ENCODE measurements at regions not wholly inside any gene's neighbourhood (a gene's known extent, or its start where the extent isn't known, plus 50 kb on each side); places are given as distances from the start of the nearest gene placed in this dataset.

DNA sequence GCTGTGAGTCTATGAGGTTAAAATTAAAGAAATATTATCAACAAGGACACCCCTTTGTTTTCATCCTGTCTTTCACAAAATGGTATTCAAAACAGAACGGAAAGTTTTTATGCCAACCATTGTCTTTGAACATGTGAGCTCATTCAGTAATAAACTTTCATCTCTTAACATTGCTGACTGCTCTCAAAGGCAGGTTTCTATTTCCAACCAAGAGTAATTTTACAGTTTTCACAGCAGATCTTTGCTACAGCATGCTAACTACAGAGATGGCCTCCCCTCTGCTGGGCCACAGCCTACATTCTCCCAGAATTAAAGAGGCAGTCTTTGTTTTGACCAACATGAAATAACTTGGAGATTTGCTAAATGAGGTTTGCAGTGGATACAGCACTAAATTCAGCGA lies 101.5 kb downstream of the DMRT2 start:
- DNase-seq (ENCODE audit: low read depth, low spot score), result no peak

DNA sequence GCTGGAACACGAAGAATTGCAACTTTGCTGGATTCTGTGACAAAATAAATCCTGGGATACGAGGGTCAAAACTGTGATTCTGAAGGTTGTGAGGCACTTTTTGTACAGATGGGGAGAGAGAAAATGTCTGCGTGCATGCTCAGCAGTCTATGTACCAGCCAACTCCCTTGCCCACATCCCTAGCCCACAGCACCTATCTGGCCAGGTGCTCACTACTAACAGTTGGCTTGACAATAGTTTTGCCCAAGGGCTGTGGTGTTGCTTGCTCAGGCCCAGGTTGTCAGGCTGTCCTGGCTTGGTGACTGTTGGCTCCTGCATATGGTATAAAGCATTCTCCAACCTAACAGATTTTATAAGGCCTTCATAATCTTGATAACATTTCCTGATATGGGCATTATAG lies 102.0 kb downstream of the DMRT2 start:
- no peaks in the 10 kb centered on the region for H3K4me1 ChIP-seq (ENCODE audit: insufficient read depth, insufficient read length)
- no peaks in the 10 kb centered on the region for H3K9me3 ChIP-seq (ENCODE audit: insufficient read depth, low read length)
- DNase-seq (ENCODE audit: low read depth, low spot score), result no peak
- H3K4me3 ChIP-seq (ENCODE audit: insufficient read length, low read depth), result no peak overlapping the region
- H3K36me3 ChIP-seq (ENCODE audit: insufficient read depth, insufficient read length, low read length), result no peaks in the 10 kb centered on the region
- no peak for TF ChIP-seq SUZ12 (IDR thresholded peaks at IDR 0.05; ENCODE audit: extremely low read depth, insufficient read depth, insufficient read length)
- TF ChIP-seq ZNF274 (IDR thresholded peaks at IDR 0.05; ENCODE audit: low read depth, low read length), result no peak
- TF ChIP-seq YY1 (IDR thresholded peaks at IDR 0.05; ENCODE audit: insufficient read depth, insufficient read length), result no peak
- H3K9ac ChIP-seq (ENCODE audit: insufficient read length, low read depth), result no peak overlapping the region
- no peaks in the 10 kb centered on the region for H3K27me3 ChIP-seq (ENCODE audit: insufficient read depth, insufficient read length)

More for the DNA sequence above, 101.5 kb downstream of the DMRT2 start:
- Histone ChIP-seq H3K9ac (ENCODE audit: insufficient read length, low read depth) (no peak overlapping the region), H3K9me3 (ENCODE audit: insufficient read depth, low read length) (no peaks in the 10 kb centered on the region), H3K4me3 (ENCODE audit: insufficient read length, low read depth) (no peak overlapping the region), H3K27me3 (ENCODE audit: insufficient read depth, insufficient read length) (no peaks in the 10 kb centered on the region), H3K4me1 (ENCODE audit: insufficient read depth, insufficient read length) (no peaks in the 10 kb centered on the region), H3K36me3 (ENCODE audit: insufficient read depth, insufficient read length, low read length) (no peaks in the 10 kb centered on the region)
- no peak for TF ChIP-seq ZNF274 (IDR thresholded peaks at IDR 0.05; ENCODE audit: low read depth, low read length)
- no peak for TF ChIP-seq YY1 (IDR thresholded peaks at IDR 0.05; ENCODE audit: insufficient read depth, insufficient read length)
- no peak for TF ChIP-seq SUZ12 (IDR thresholded peaks at IDR 0.05; ENCODE audit: extremely low read depth, insufficient read depth, insufficient read length)

DNA sequence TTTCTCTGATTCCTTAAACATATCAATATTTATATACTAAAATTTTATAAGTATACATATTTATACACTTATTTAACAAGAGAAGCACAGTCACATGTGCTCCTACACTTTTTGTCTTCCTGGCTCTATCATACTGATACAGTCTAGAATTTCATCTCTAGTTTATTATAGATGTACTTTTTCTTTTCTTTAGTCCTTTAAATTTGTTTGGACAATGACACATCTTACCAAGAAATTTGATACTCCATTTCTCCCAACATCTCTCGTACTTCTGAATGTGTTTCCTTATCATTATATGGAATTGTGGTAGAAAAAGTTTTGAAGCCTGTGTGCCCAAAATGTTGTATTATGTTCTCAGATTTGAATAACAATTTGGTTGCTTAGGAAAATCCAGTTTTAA lies 104.6 kb downstream of the DMRT2 start:
- DNase-seq (ENCODE audit: low read depth, low spot score), result no peak
- Histone ChIP-seq H3K36me3 (ENCODE audit: insufficient read depth, insufficient read length, low read length) (no peaks in the 10 kb centered on the region), H3K4me1 (ENCODE audit: insufficient read depth, insufficient read length) (no peaks in the 10 kb centered on the region), H3K27me3 (ENCODE audit: insufficient read depth, insufficient read length) (no peaks in the 10 kb centered on the region), H3K4me3 (ENCODE audit: insufficient read length, low read depth) (no peak overlapping the region), H3K9me3 (ENCODE audit: insufficient read depth, low read length) (no peaks in the 10 kb centered on the region), H3K9ac (ENCODE audit: insufficient read length, low read depth) (no peak overlapping the region)
- TF ChIP-seq ZNF274 (IDR thresholded peaks at IDR 0.05; ENCODE audit: low read depth, low read length), result no peak
- no peak for TF ChIP-seq YY1 (IDR thresholded peaks at IDR 0.05; ENCODE audit: insufficient read depth, insufficient read length)
- TF ChIP-seq SUZ12 (IDR thresholded peaks at IDR 0.05; ENCODE audit: extremely low read depth, insufficient read depth, insufficient read length), result no peak

DNA sequence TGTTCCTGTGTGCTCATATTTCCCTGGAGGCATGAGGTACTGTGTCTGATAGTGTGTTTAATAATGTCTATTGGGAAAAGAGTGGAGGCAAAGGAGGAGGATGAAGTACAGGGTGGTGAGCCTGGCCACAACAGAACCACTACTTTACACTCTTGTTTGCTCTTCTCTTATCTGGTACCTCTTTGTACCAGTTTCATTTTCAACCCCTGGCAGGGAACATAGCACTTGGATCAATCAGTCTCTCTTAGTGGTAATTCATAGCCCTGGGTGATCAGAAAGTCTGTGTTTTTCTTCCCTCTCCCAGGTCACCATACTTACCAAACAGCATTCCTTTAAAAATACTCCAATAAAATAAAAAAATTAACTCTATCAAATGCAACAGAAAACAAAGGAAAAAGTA lies 105.4 kb downstream of the DMRT2 start:
- no peak for DNase-seq (ENCODE audit: low read depth, low spot score)

GRCh38 chr9:1156794-1157550 lies 106.8 kb downstream of the DMRT2 start:
- Histone ChIP-seq H3K4me1 (ENCODE audit: insufficient read depth, insufficient read length) (no peaks in the 10 kb centered on the region), H3K9me3 (ENCODE audit: insufficient read depth, low read length) (no peaks in the 10 kb centered on the region), H3K4me3 (ENCODE audit: insufficient read length, low read depth) (no peak overlapping the region), H3K36me3 (ENCODE audit: insufficient read depth, insufficient read length, low read length) (no peaks in the 10 kb centered on the region), H3K27me3 (ENCODE audit: insufficient read depth, insufficient read length) (no peaks in the 10 kb centered on the region), H3K9ac (ENCODE audit: insufficient read length, low read depth) (no peak overlapping the region)
- TF ChIP-seq YY1 (IDR thresholded peaks at IDR 0.05; ENCODE audit: insufficient read depth, insufficient read length), result no peak
- DNase-seq (ENCODE audit: low read depth, low spot score), result no peak

More for the DNA sequence above, 105.4 kb downstream of the DMRT2 start:
- Histone ChIP-seq H3K27me3 (ENCODE audit: insufficient read depth, insufficient read length) (no peaks in the 10 kb centered on the region), H3K4me3 (ENCODE audit: insufficient read length, low read depth) (no peak overlapping the region), H3K9me3 (ENCODE audit: insufficient read depth, low read length) (no peaks in the 10 kb centered on the region), H3K4me1 (ENCODE audit: insufficient read depth, insufficient read length) (no peaks in the 10 kb centered on the region), H3K9ac (ENCODE audit: insufficient read length, low read depth) (no peak overlapping the region), H3K36me3 (ENCODE audit: insufficient read depth, insufficient read length, low read length) (no peaks in the 10 kb centered on the region)
- TF ChIP-seq ZNF274 (IDR thresholded peaks at IDR 0.05; ENCODE audit: low read depth, low read length) (no peak), YY1 (IDR thresholded peaks at IDR 0.05; ENCODE audit: insufficient read depth, insufficient read length) (no peak), SUZ12 (IDR thresholded peaks at IDR 0.05; ENCODE audit: extremely low read depth, insufficient read depth, insufficient read length) (no peak)

GRCh38 chr9:1157836-1158235 lies 107.7 kb downstream of the DMRT2 start:
- H3K27me3 ChIP-seq (ENCODE audit: insufficient read depth, insufficient read length), result no peaks in the 10 kb centered on the region
- no peaks in the 10 kb centered on the region for H3K36me3 ChIP-seq (ENCODE audit: insufficient read depth, insufficient read length, low read length)
- H3K4me3 ChIP-seq (ENCODE audit: insufficient read length, low read depth), result no peak overlapping the region
- no peaks in the 10 kb centered on the region for H3K9me3 ChIP-seq (ENCODE audit: insufficient read depth, low read length)
- no peaks in the 10 kb centered on the region for H3K4me1 ChIP-seq (ENCODE audit: insufficient read depth, insufficient read length)
- H3K9ac ChIP-seq (ENCODE audit: insufficient read length, low read depth), result no peak overlapping the region
- TF ChIP-seq YY1 (IDR thresholded peaks at IDR 0.05; ENCODE audit: insufficient read depth, insufficient read length) (no peak), SUZ12 (IDR thresholded peaks at IDR 0.05; ENCODE audit: extremely low read depth, insufficient read depth, insufficient read length) (no peak), ZNF274 (IDR thresholded peaks at IDR 0.05; ENCODE audit: low read depth, low read length) (no peak)
- no peak for DNase-seq (ENCODE audit: low read depth, low spot score)

GRCh38 chr9:1170918-1171317 lies 120.8 kb downstream of the DMRT2 start:
- Histone ChIP-seq H3K4me1 (ENCODE audit: insufficient read depth, insufficient read length) (no peaks in the 10 kb centered on the region), H3K4me3 (ENCODE audit: insufficient read length, low read depth) (no peak overlapping the region), H3K9me3 (ENCODE audit: insufficient read depth, low read length) (peaks cover 15% of the 10 kb centered on the region), H3K36me3 (ENCODE audit: insufficient read depth, insufficient read length, low read length) (no peaks in the 10 kb centered on the region), H3K27me3 (ENCODE audit: insufficient read depth, insufficient read length) (no peaks in the 10 kb centered on the region), H3K9ac (ENCODE audit: insufficient read length, low read depth) (no peak overlapping the region)
- TF ChIP-seq ZNF274 (IDR thresholded peaks at IDR 0.05; ENCODE audit: low read depth, low read length) (no peak), SUZ12 (IDR thresholded peaks at IDR 0.05; ENCODE audit: extremely low read depth, insufficient read depth, insufficient read length) (no peak), YY1 (IDR thresholded peaks at IDR 0.05; ENCODE audit: insufficient read depth, insufficient read length) (no peak)
- no peak for DNase-seq (ENCODE audit: low read depth, low spot score)

Data from NT2/D1 (cell line).